ENCODE measurements at regions not wholly inside any gene's neighbourhood (a gene's known extent, or its start where the extent isn't known, plus 50 kb on each side); places are given as distances from the start of the nearest gene placed in this dataset.

DNA sequence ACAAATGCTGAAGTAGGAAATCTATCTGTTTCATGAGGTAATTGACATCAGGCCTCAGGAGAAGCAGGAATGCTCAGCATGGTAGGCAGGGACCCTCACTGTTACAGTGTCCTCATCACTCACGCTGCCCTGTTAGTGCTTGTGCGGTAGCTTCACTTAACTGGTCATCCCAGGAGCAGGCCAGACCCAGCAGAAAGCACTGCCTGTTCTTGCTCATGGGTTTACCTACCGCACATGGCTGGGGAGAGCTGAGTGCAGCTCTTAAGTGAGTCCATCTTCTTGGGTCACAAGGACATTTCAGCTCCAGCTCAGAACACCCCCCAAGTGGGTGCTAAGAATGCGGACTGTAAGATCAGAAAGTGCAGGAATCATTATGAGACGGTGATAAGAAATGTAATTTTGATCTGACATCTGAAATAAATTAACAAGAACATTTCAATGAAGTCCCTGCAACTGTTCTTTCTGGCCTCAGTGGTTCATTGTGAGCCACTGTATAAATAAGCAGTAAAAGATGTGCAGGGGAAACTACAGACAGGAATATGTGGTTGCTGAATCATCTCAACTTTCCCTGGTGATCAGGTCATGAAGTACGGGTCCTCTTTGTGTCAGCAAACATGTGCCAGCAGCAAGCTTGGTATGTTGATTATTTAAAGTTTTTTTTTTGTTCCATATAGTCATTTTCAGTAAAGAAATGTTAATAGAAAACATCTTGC, 757.7 kb upstream of the TMEM132C start:
- Histone ChIP-seq H3K9me3 (ENCODE audit: low read depth, low read length) (no peaks in the 10 kb centered on the region), H3K4me3 (ENCODE audit: insufficient read depth, low read length) (no peak overlapping the region), H3K27ac (ENCODE audit: low read depth, low read length) (peak overlapping the region; percentile 1), H3K27me3 (ENCODE audit: insufficient read depth, low read length) (no peaks in the 10 kb centered on the region), H3K36me3 (ENCODE audit: insufficient read depth, low read length) (no peaks in the 10 kb centered on the region), H2AFZ (ENCODE audit: low read length) (no peak overlapping the region), H4K20me1 (ENCODE audit: insufficient read depth, low read length) (no peaks in the 10 kb centered on the region), H3K4me2 (ENCODE audit: insufficient read depth, low read length) (no peak overlapping the region), H3K79me2 (ENCODE audit: insufficient read depth, low read length) (no peaks in the 10 kb centered on the region), H3K4me1 (ENCODE audit: insufficient read depth, low read length) (peaks cover 6% of the 10 kb centered on the region)
- DNase-seq (ENCODE audit: insufficient read length, low spot score, missing footprints): peak; percentile 60
- TF ChIP-seq, protein P1, sequence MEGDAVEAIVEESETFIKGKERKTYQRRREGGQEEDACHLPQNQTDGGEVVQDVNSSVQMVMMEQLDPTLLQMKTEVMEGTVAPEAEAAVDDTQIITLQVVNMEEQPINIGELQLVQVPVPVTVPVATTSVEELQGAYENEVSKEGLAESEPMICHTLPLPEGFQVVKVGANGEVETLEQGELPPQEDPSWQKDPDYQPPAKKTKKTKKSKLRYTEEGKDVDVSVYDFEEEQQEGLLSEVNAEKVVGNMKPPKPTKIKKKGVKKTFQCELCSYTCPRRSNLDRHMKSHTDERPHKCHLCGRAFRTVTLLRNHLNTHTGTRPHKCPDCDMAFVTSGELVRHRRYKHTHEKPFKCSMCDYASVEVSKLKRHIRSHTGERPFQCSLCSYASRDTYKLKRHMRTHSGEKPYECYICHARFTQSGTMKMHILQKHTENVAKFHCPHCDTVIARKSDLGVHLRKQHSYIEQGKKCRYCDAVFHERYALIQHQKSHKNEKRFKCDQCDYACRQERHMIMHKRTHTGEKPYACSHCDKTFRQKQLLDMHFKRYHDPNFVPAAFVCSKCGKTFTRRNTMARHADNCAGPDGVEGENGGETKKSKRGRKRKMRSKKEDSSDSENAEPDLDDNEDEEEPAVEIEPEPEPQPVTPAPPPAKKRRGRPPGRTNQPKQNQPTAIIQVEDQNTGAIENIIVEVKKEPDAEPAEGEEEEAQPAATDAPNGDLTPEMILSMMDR (IDR thresholded peaks at IDR 0.05; ENCODE audit: extremely low read depth, low read depth, low read length): no peak

DNA sequence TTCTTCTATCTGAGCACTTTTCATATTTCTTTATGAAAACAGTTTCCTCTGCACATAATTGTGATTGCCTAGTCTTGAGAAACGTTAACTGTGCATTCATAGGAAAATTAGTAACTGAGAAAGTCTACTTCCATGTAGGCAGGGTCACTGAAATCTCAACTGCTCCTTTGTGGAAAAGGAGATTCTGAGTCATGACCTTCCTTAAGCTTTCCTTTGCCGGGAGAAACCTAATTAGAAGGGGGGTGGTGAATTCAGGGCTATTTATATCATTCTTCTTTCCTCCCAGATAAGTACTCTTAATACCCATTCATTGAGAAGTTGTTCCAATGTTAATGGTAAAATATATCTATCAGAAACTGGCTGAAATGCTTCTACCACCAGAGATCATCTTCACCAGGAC, 751.0 kb upstream of the TMEM132C start:
- TF ChIP-seq, protein P1 (IDR thresholded peaks at IDR 0.05; ENCODE audit: extremely low read depth, low read depth, low read length): no peak
- no peaks in the 10 kb centered on the region for H3K36me3 ChIP-seq (ENCODE audit: insufficient read depth, low read length)
- H3K4me1 ChIP-seq (ENCODE audit: insufficient read depth, low read length): peaks cover 4% of the 10 kb centered on the region
- DNase-seq (ENCODE audit: insufficient read length, low spot score, missing footprints): peak; percentile 71
- H4K20me1 ChIP-seq (ENCODE audit: insufficient read depth, low read length): no peaks in the 10 kb centered on the region
- H3K79me2 ChIP-seq (ENCODE audit: insufficient read depth, low read length): no peaks in the 10 kb centered on the region
- no peak overlapping the region for H3K27ac ChIP-seq (ENCODE audit: low read depth, low read length)
- H2AFZ ChIP-seq (ENCODE audit: low read length): no peak overlapping the region
- H3K4me3 ChIP-seq (ENCODE audit: insufficient read depth, low read length): no peak overlapping the region
- H3K27me3 ChIP-seq (ENCODE audit: insufficient read depth, low read length): no peaks in the 10 kb centered on the region
- H3K4me2 ChIP-seq (ENCODE audit: insufficient read depth, low read length): no peak overlapping the region
- H3K9me3 ChIP-seq (ENCODE audit: low read depth, low read length): no peaks in the 10 kb centered on the region

DNA sequence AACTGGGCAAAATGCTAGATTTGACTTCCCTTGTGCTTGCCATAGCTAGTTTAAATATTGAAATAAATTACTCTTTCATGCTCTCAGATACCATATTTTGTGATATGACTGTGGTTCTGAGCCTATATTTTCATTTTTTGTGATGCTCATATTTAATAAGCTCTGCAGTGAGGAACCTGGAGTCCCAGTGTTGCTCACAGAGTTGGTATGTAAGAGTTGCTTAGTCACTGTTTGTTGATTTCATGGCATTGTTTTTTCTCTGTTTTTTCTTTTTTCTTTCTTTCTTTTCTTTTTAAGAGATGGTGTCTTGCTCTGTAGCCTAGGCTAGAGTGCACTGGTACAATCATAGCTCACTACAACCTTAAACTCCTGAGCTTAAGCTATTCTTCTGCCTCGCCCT, 750.5 kb upstream of the TMEM132C start:
- no peaks in the 10 kb centered on the region for H3K36me3 ChIP-seq (ENCODE audit: insufficient read depth, low read length)
- no peaks in the 10 kb centered on the region for H3K27me3 ChIP-seq (ENCODE audit: insufficient read depth, low read length)
- no peaks in the 10 kb centered on the region for H3K9me3 ChIP-seq (ENCODE audit: low read depth, low read length)
- H3K4me1 ChIP-seq (ENCODE audit: insufficient read depth, low read length): peaks cover 4% of the 10 kb centered on the region
- H3K27ac ChIP-seq (ENCODE audit: low read depth, low read length): no peak overlapping the region
- peak; percentile 29 for DNase-seq (ENCODE audit: insufficient read length, low spot score, missing footprints)
- no peak overlapping the region for H2AFZ ChIP-seq (ENCODE audit: low read length)
- H3K79me2 ChIP-seq (ENCODE audit: insufficient read depth, low read length): no peaks in the 10 kb centered on the region
- no peak overlapping the region for H3K4me2 ChIP-seq (ENCODE audit: insufficient read depth, low read length)
- TF ChIP-seq, protein P1 (IDR thresholded peaks at IDR 0.05; ENCODE audit: extremely low read depth, low read depth, low read length): no peak
- no peak overlapping the region for H3K4me3 ChIP-seq (ENCODE audit: insufficient read depth, low read length)
- no peaks in the 10 kb centered on the region for H4K20me1 ChIP-seq (ENCODE audit: insufficient read depth, low read length)

DNA sequence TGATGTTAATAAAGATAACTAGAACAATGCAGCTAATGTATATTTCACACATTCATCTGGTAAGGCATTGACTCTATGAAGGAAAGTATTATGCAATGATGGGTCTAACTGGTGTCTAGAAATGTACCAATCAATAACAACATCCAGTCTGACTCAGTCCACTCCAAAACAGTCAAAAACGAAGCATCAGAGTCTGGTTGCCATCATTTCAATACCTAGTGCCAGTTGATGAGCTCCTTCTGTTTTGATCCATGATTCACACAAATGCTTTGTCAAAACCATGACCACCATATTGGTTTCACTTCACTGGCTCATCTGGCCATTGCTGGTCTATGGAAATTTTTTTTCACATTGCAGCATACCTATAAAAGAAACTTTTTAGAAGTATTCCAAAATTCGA, 747.2 kb upstream of the TMEM132C start:
- DNase-seq (ENCODE audit: insufficient read length, low spot score, missing footprints): no peak
- H3K4me1 ChIP-seq (ENCODE audit: insufficient read depth, low read length): peaks cover 4% of the 10 kb centered on the region
- no peaks in the 10 kb centered on the region for H3K79me2 ChIP-seq (ENCODE audit: insufficient read depth, low read length)
- no peak overlapping the region for H3K4me3 ChIP-seq (ENCODE audit: insufficient read depth, low read length)
- no peaks in the 10 kb centered on the region for H3K9me3 ChIP-seq (ENCODE audit: low read depth, low read length)
- no peaks in the 10 kb centered on the region for H4K20me1 ChIP-seq (ENCODE audit: insufficient read depth, low read length)
- H3K27me3 ChIP-seq (ENCODE audit: insufficient read depth, low read length): no peaks in the 10 kb centered on the region
- no peak overlapping the region for H2AFZ ChIP-seq (ENCODE audit: low read length)
- H3K36me3 ChIP-seq (ENCODE audit: insufficient read depth, low read length): no peaks in the 10 kb centered on the region
- H3K27ac ChIP-seq (ENCODE audit: low read depth, low read length): no peak overlapping the region
- TF ChIP-seq, protein P1 (IDR thresholded peaks at IDR 0.05; ENCODE audit: extremely low read depth, low read depth, low read length): no peak
- no peak overlapping the region for H3K4me2 ChIP-seq (ENCODE audit: insufficient read depth, low read length)
